ENCODE measurements at regions not wholly inside any gene's neighbourhood (a gene's known extent, or its start where the extent isn't known, plus 50 kb on each side); places are given as distances from the start of the nearest gene placed in this dataset.

- TF ChIP-seq CTCF (IDR thresholded peaks at IDR 0.05) = no peak
- TF ChIP-seq ZFX (IDR thresholded peaks at IDR 0.05; ENCODE audit: borderline replicate concordance) = no peak
Observed at GRCh38 chr1:193473932-193474331, 287.5 kb upstream of the B3GALT2 start.

All from 22Rv1 (cell line).